ENCODE measurements at regions not wholly inside any gene's neighbourhood (a gene's known extent, or its start where the extent isn't known, plus 50 kb on each side); places are given as distances from the start of the nearest gene placed in this dataset.

DNA sequence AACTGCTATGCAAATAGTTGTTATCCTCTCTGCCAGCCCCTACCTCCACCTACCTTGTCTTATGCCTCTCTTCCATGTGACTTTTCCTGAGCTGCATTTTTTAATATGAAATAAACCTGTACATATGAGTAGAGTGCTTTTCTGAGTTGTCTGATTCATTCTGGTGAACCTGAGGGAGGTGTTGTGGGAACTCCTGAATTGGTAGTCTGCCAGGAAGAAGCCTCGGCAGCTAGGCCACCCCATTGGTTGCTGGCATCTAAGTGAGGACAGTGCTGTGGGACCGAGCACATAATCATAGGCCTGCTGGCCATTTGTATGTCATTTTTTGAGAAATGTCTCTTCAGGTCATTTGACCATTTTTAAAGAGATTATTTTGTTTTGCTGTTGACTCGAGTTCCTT lies 1146.8 kb downstream of the UQCRFS1 start (continued):
- TF ChIP-seq EMX1 (CRISPR knock-in tag; IDR thresholded peaks at IDR 0.05), result no peak

DNA sequence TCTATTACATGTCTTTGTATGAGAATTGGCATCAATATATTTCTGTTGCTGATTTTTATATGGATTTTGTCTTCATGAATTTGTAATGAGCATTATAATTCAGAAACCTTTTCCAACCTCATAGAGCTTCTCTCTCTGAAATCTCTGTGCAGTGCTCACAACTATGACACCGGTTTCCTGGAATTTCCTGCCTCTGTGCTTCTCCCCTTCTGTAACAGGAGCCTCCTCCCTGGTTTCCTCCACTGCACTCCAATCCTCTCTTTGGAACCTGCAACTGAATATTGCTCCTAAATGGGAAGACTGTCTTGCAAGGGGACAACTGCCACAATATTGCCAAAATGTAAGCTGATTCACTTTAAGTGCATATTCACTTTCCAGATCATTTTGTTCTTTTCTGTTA lies 1147.9 kb downstream of the UQCRFS1 start:
- ATAC-seq, result 0 out of 2 replicates have a peak, but pooled peaks have one; percentile 41
- DNase-seq (ENCODE audit: low spot score), result no peak
- no peaks in the 10 kb centered on the region; the same call in 1 of the 2 replicates for H3K9me3 Mint-ChIP-seq

DNA sequence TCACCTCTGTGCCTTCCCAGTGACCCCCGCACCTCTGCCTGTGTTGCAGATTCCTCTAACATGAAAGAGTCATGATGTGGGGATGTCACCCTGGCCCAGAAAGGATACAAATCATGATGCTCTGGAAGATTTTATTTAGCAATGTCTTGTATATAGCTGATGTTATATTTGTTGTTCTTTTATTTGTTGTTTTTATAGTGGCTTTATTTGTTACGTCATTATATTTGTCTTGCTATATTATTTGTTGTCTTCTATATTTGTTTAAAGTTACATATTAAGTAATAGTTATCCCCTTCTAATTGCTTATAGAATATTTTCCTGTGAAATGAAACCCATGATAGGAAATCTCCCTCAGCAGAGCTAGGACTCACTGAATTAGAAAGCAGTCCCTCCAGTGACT lies 1149.2 kb downstream of the UQCRFS1 start:
- ChIA-PET CTCF (no interaction called here), POLR2A (no interaction called here)
- H3K27ac Mint-ChIP-seq, result no peak overlapping the region
- TF ChIP-seq FOXJ3 (CRISPR knock-in tag; IDR thresholded peaks at IDR 0.05; ENCODE audit: borderline replicate concordance) (no peak), ZNF121 (CRISPR knock-in tag; IDR thresholded peaks at IDR 0.05) (no peak), NFYB (CRISPR knock-in tag; conservative IDR thresholded peaks at IDR 0.05; ENCODE audit: low read depth) (no peak), RORB (CRISPR knock-in tag; IDR thresholded peaks at IDR 0.05) (no peak), PRRX2 (CRISPR knock-in tag; IDR thresholded peaks at IDR 0.05) (no peak)
- TF ChIP-seq, protein P1, sequence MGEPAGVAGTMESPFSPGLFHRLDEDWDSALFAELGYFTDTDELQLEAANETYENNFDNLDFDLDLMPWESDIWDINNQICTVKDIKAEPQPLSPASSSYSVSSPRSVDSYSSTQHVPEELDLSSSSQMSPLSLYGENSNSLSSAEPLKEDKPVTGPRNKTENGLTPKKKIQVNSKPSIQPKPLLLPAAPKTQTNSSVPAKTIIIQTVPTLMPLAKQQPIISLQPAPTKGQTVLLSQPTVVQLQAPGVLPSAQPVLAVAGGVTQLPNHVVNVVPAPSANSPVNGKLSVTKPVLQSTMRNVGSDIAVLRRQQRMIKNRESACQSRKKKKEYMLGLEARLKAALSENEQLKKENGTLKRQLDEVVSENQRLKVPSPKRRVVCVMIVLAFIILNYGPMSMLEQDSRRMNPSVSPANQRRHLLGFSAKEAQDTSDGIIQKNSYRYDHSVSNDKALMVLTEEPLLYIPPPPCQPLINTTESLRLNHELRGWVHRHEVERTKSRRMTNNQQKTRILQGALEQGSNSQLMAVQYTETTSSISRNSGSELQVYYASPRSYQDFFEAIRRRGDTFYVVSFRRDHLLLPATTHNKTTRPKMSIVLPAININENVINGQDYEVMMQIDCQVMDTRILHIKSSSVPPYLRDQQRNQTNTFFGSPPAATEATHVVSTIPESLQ (CRISPR knock-in tag; IDR thresholded peaks at IDR 0.05), result no peak
- TF ChIP-seq, protein P2, sequence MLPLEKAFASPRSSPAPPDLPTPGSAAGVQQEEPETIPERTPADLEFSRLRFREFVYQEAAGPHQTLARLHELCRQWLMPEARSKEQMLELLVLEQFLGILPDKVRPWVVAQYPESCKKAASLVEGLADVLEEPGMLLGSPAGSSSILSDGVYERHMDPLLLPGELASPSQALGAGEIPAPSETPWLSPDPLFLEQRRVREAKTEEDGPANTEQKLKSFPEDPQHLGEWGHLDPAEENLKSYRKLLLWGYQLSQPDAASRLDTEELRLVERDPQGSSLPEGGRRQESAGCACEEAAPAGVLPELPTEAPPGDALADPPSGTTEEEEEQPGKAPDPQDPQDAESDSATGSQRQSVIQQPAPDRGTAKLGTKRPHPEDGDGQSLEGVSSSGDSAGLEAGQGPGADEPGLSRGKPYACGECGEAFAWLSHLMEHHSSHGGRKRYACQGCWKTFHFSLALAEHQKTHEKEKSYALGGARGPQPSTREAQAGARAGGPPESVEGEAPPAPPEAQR (CRISPR knock-in tag; IDR thresholded peaks at IDR 0.05), result no peak
- TF ChIP-seq, protein P3, sequence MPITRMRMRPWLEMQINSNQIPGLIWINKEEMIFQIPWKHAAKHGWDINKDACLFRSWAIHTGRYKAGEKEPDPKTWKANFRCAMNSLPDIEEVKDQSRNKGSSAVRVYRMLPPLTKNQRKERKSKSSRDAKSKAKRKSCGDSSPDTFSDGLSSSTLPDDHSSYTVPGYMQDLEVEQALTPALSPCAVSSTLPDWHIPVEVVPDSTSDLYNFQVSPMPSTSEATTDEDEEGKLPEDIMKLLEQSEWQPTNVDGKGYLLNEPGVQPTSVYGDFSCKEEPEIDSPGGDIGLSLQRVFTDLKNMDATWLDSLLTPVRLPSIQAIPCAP (CRISPR knock-in tag; IDR thresholded peaks at IDR 0.05), result no peak
- H3K9me3 Mint-ChIP-seq, result no peaks in the 10 kb centered on the region; the same call in 1 of the 2 replicates
- DNase-seq (ENCODE audit: low spot score) (no peak), ATAC-seq (no peak)
- H3K27me3 Mint-ChIP-seq (ENCODE audit: low read depth), result no peaks in the 10 kb centered on the region
- H3K4me1 Mint-ChIP-seq, result peaks cover 13% of the 10 kb centered on the region
- no peaks in the 10 kb centered on the region for H3K36me3 Mint-ChIP-seq
- H3K4me3 Mint-ChIP-seq, result no peak overlapping the region

More for the DNA sequence above, 1147.9 kb downstream of the UQCRFS1 start:
- ChIA-PET POLR2A (no interaction called here), CTCF (interaction anchor here (1.6 kb wide), 1 partner anchor 152 kb away, joined by 5 read pairs; no protein-coding TSS in a partner anchor)
- no peak overlapping the region for H3K27ac Mint-ChIP-seq
- H3K27me3 Mint-ChIP-seq (ENCODE audit: low read depth), result no peaks in the 10 kb centered on the region
- no peak overlapping the region for H3K4me3 Mint-ChIP-seq
- H3K36me3 Mint-ChIP-seq, result no peaks in the 10 kb centered on the region
- TF ChIP-seq, protein P4, sequence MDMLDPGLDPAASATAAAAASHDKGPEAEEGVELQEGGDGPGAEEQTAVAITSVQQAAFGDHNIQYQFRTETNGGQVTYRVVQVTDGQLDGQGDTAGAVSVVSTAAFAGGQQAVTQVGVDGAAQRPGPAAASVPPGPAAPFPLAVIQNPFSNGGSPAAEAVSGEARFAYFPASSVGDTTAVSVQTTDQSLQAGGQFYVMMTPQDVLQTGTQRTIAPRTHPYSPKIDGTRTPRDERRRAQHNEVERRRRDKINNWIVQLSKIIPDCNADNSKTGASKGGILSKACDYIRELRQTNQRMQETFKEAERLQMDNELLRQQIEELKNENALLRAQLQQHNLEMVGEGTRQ (CRISPR knock-in tag; IDR thresholded peaks at IDR 0.05), result no peak
- TF ChIP-seq, protein P5, sequence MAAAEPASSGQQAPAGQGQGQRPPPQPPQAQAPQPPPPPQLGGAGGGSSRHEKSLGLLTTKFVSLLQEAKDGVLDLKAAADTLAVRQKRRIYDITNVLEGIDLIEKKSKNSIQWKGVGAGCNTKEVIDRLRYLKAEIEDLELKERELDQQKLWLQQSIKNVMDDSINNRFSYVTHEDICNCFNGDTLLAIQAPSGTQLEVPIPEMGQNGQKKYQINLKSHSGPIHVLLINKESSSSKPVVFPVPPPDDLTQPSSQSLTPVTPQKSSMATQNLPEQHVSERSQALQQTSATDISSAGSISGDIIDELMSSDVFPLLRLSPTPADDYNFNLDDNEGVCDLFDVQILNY (CRISPR knock-in tag; IDR thresholded peaks at IDR 0.05), result no peak
- TF ChIP-seq ATF1 (CRISPR knock-in tag; IDR thresholded peaks at IDR 0.05) (no peak), ZNF232 (CRISPR knock-in tag; IDR thresholded peaks at IDR 0.05) (no peak), RELA (CRISPR knock-in tag; IDR thresholded peaks at IDR 0.05; ENCODE audit: borderline replicate concordance) (no peak), HMGA2 (CRISPR knock-in tag; IDR thresholded peaks at IDR 0.05) (no peak), ZNF121 (CRISPR knock-in tag; IDR thresholded peaks at IDR 0.05) (no peak), GRHL2 (CRISPR knock-in tag; IDR thresholded peaks at IDR 0.05; ENCODE audit: insufficient replicate concordance, severe bottlenecking) (no peak), RORB (CRISPR knock-in tag; IDR thresholded peaks at IDR 0.05) (no peak), CREM (CRISPR knock-in tag; IDR thresholded peaks at IDR 0.05) (no peak)
- TF ChIP-seq, protein P6, sequence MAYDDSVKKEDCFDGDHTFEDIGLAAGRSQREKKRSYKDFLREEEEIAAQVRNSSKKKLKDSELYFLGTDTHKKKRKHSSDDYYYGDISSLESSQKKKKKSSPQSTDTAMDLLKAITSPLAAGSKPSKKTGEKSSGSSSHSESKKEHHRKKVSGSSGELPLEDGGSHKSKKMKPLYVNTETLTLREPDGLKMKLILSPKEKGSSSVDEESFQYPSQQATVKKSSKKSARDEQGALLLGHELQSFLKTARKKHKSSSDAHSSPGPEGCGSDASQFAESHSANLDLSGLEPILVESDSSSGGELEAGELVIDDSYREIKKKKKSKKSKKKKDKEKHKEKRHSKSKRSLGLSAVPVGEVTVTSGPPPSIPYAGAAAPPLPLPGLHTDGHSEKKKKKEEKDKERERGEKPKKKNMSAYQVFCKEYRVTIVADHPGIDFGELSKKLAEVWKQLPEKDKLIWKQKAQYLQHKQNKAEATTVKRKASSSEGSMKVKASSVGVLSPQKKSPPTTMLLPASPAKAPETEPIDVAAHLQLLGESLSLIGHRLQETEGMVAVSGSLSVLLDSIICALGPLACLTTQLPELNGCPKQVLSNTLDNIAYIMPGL (CRISPR knock-in tag; IDR thresholded peaks at IDR 0.05), result no peak
- TF ChIP-seq, protein P1 (CRISPR knock-in tag; IDR thresholded peaks at IDR 0.05), result no peak
- peaks cover 13% of the 10 kb centered on the region for H3K4me1 Mint-ChIP-seq

Measured in WTC11 (cell line).